ENCODE measurements at regions not wholly inside any gene's neighbourhood (a gene's known extent, or its start where the extent isn't known, plus 50 kb on each side); places are given as distances from the start of the nearest gene placed in this dataset.

DNA sequence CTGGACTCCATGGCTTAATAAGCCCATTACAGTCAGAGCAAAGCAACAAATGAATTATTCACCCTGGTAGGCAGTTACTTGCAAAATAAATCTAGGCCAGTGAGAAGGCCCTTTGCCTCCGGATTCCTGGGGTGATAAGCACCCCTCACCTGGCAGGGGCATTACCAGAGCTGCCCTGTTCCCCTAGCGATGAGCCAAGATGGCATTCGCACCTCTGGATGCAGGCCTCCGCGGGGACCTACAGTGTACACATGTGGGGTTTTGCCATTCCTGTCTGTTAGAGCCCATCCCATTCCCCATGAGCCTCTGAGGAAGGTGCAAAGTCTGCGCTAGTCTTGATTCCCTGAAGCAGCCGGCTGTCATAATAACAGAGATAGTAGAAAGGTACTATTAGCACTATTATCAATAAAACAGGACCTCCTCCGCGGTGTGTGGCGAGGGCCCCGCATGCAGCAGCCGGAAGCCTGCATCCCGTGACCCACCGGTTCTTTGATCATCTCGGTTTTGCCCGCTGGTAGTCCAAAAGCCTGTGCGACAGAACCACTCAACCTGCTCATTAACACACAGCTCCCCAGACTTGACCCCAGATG, 344.3 kb downstream of the BRD1 start:
- TF ChIP-seq, protein P1, sequence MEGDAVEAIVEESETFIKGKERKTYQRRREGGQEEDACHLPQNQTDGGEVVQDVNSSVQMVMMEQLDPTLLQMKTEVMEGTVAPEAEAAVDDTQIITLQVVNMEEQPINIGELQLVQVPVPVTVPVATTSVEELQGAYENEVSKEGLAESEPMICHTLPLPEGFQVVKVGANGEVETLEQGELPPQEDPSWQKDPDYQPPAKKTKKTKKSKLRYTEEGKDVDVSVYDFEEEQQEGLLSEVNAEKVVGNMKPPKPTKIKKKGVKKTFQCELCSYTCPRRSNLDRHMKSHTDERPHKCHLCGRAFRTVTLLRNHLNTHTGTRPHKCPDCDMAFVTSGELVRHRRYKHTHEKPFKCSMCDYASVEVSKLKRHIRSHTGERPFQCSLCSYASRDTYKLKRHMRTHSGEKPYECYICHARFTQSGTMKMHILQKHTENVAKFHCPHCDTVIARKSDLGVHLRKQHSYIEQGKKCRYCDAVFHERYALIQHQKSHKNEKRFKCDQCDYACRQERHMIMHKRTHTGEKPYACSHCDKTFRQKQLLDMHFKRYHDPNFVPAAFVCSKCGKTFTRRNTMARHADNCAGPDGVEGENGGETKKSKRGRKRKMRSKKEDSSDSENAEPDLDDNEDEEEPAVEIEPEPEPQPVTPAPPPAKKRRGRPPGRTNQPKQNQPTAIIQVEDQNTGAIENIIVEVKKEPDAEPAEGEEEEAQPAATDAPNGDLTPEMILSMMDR (IDR thresholded peaks at IDR 0.05), result no peak
- H3K27ac ChIP-seq, result no peak overlapping the region
- peak; percentile 47 for DNase-seq (ENCODE audit: low spot score)
- H3K4me3 ChIP-seq, result no peak overlapping the region

DNA sequence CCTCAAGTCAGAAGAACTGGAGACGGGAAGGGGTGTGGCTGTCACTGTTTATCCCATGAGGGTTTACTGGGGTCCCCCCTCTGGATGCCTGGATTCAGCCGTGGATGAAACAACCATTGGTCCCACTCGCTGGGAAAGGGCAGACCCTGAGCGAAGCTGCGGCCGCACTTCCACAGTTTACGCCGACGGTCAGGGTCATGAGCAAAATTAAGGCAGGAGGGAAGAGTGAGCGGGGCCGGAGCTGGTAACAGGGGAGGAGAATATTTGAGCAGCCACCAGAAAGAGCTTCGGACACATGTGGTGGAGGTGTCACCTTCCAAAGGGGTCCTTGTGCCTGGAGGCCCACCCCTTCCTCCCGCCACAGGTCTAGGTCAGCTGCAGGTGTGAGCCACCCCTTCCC, 344.9 kb downstream of the BRD1 start:
- peak; percentile 50 for DNase-seq (ENCODE audit: low spot score)
- Histone ChIP-seq H3K4me3 (no peak overlapping the region), H3K27ac (no peak overlapping the region)
- TF ChIP-seq, protein P1 (IDR thresholded peaks at IDR 0.05), result no peak

DNA sequence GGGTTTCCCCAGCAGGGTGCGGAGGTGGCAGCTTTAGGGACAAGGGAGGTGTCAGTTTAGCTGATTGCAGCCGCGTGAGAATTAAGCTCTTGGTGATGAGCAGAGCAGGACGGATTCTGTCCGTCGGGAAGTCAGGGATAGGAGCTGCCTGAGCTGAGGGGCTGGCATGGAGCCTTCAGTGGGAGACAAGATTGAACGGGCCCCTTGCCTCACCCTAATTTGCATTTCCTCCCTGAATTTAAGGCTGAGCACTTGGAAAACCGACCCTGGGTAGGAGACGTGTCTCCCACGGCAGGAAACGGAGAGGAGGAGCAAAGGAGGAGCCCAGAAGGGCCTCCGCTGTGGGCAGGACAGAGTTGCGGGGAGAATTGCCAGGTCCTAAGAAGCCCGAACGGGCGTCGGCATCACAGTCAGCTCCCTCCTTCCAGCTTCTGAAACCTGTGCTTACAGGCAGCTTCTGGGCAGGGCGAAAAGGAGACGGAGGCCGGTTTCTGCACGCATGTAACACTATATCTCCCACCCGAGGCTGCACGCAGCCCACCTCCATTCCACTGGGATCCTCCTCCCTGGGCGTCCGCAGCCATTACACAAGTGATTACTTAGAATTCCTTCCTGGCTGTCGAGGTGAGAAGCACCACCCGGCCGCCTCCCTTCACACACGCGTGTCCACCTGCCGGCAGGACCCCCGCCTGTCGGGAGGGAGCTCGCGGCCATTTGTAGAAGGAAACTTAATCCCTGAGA, 345.8 kb downstream of the BRD1 start:
- peak; percentile 59 for DNase-seq (ENCODE audit: low spot score)
- TF ChIP-seq, protein P1 (IDR thresholded peaks at IDR 0.05), result no peak
- H3K27ac ChIP-seq, result no peak overlapping the region
- H3K4me3 ChIP-seq, result peak overlapping the region; percentile 36

DNA sequence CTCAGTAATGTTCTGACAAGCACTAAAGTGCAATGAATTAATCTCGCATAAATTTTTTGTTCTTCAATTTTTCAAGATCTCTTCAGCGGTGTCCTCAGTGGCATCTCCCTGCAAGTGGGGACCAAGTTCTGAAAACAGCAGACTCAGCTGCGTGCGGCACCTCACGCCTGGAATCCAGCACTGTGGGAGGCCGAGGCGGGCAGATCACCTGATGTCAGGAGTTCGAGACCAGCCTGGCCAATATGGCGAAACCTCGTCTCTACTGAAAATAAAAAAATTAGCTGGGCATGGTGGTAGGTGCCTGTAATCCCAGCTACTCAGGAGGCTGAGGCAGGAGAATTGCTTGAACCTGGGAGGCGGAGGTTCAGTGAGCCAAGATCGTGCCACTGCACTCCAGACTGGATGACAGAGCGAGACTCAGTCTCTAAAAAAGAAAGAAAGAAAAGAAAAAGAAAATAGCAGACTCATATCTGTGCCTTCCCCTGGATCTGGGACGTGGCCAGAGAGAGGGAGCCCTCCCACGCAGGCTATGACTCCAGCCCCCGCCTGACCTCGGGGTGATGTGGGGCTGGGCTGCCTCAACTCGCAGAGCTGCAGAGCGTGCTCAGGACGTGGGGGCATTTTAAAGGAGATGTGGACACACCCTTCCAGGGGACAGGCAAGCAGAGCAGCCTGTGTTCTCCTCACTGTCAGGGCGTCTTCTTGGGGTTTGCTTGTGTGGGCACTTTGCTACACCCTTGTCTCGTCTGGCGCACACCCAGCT, 346.6 kb downstream of the BRD1 start:
- TF ChIP-seq, protein P1 (IDR thresholded peaks at IDR 0.05), result no peak
- DNase-seq (ENCODE audit: low spot score), result peak; percentile 14
- Histone ChIP-seq H3K4me3 (peak overlapping the region; percentile 36), H3K27ac (no peak overlapping the region)

DNA sequence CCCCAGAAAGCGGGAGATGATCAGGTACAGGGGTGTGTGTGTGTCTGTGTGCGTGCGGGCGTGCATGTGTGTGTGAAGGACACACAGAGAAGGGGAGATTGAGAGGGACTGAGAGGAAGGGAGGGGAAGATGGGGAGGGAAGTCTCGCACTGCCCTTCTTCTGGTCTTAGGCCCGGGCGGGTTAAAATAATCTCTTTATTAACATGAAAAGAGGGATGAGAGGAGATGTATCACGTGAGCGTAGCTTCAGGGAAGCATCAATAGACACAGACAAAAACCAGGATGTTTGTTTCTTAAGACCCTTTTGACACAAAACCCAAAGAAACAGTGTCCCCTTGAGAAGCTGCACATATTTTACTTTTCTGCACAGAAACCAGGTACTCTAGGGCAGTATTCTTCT, 347.3 kb downstream of the BRD1 start:
- TF ChIP-seq, protein P1 (IDR thresholded peaks at IDR 0.05), result no peak
- no peak for DNase-seq (ENCODE audit: low spot score)
- Histone ChIP-seq H3K27ac (no peak overlapping the region), H3K4me3 (no peak overlapping the region)

DNA sequence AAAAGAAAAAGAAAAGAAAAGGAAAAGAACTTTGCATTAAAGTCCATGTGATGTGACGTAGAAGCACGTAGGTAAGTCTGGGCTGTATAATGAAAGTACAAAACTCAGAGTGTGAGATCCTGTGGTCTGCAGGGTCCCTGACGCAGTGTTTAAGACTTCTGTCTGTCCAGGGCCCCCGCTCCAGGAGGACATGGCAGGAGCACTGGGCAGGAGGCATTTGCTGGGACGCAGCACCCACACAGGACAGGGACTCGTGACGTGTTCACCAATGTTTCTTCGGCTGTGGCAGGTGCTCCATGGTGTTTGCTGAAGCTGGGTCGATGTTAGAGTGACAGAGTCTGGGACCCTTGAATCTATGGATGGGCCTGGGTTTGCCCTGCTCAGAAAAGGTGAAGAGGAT, 348.1 kb downstream of the BRD1 start:
- DNase-seq (ENCODE audit: low spot score), result peak; percentile 45
- TF ChIP-seq, protein P1 (IDR thresholded peaks at IDR 0.05), result no peak
- no peak overlapping the region for H3K4me3 ChIP-seq
- no peak overlapping the region for H3K27ac ChIP-seq
